SH-SY5Y (cell line): ENCODE measurements at regions not wholly inside any gene's neighbourhood (a gene's known extent, or its start where the extent isn't known, plus 50 kb on each side); places are given as distances from the start of the nearest gene placed in this dataset.

Experiments used
- GATA2 ChIP-seq: IDR thresholded peaks from 2 replicates; pipeline ENCODE4 v1.6.1; 2011; ENCODE audit warnings: mild to moderate bottlenecking, low read depth, low read length
- GATA3 ChIP-seq: IDR thresholded peaks from 2 replicates; pipeline ENCODE4 v1.6.1; 2011; ENCODE audit warnings: low read depth, mild to moderate bottlenecking, low read length, moderate library complexity

- TF ChIP-seq GATA3 (no peak), GATA2 (no peak)
Measured at GRCh38 chr9:106324591-106325280, 538.2 kb upstream of the ZNF462 start.
